ENCODE measurements at regions not wholly inside any gene's neighbourhood (a gene's known extent, or its start where the extent isn't known, plus 50 kb on each side); places are given as distances from the start of the nearest gene placed in this dataset.

- no peak for TF ChIP-seq CTCF (IDR thresholded peaks at IDR 0.05)
- TF ChIP-seq POLR2AphosphoS5 (IDR thresholded peaks at IDR 0.05), result no peak
- TF ChIP-seq POLR2A (IDR thresholded peaks at IDR 0.05), result no peak
- TF ChIP-seq EP300 (IDR thresholded peaks at IDR 0.05), result no peak
These were observed 171.5 kb downstream of the CD8B2 start for GRCh38 chr2:106658616-106659015.

All from gastroesophageal sphincter (tissue), 3 donors.